ENCODE measurements at regions not wholly inside any gene's neighbourhood (a gene's known extent, or its start where the extent isn't known, plus 50 kb on each side); places are given as distances from the start of the nearest gene placed in this dataset.

- no peak for TF ChIP-seq NBN (IDR thresholded peaks at IDR 0.05)
- no peak for TF ChIP-seq MAX (IDR thresholded peaks at IDR 0.05; ENCODE audit: low read depth, low read length)
Observed at GRCh38 chr16:56136256-56136655, 55.0 kb upstream of the GNAO1 start (continued).

GRCh38 chr16:56134790-56135189 is 56.5 kb upstream of the GNAO1 start:
- no peak for DNase-seq (ENCODE audit: low read depth, low spot score)
- no peaks in the 10 kb centered on the region for H4K20me1 ChIP-seq (ENCODE audit: control insufficient read depth, insufficient read depth)
- H3K27me3 ChIP-seq (replicated peaks in 1 of 2; ENCODE audit: control insufficient read depth in 2 of 2, insufficient read depth in 2 of 2, low read length in 1 of 2), result no peaks in the 10 kb centered on the region; a peak in 1 of 4 replicates
- no peak for ATAC-seq
- CTCF ChIA-PET, result no interaction called here
- TF ChIP-seq STAT1 (conservative IDR thresholded peaks at IDR 0.05) (no peak), DPF2 (IDR thresholded peaks at IDR 0.05) (no peak), SIX5 (IDR thresholded peaks at IDR 0.05; ENCODE audit: low read depth, low read length, severe bottlenecking) (no peak)
- SMC1A ChIA-PET (ENCODE audit: uncharacterized antibody, unreplicated experiment), result no interaction called here
- in situ Hi-C loops (cut with MboI) (no loop called here), intact Hi-C loops (cut with micrococcal nuclease; ENCODE audit: unreplicated experiment) (no loop called here)
- 0% methylated on average over 1 of the region's 1 CpG for whole genome bisulfite sequencing (ENCODE audit: insufficient coverage, insufficient replicate concordance, low lambda C conversion rate, missing lambda C conversion rate)
- FAIRE-seq, result no peak
- H3K9ac ChIP-seq (ENCODE audit: control insufficient read depth, insufficient read depth, low read length), result no peak overlapping the region
- no TSS peak for BruUV-seq (replicated peaks)
- H3K36me3 ChIP-seq (ENCODE audit: control insufficient read depth in 2 of 2, insufficient read depth in 2 of 2, low read length in 1 of 2), result no peaks in the 10 kb centered on the region
- RAD21 ChIA-PET (ENCODE audit: unreplicated experiment), result no interaction called here
- H3K4me2 ChIP-seq (ENCODE audit: control insufficient read depth, insufficient read depth), result no peak overlapping the region
- no peaks in the 10 kb centered on the region for H3K9me3 ChIP-seq (replicated peaks; ENCODE audit: control insufficient read depth, insufficient read depth, low read length)
- no peaks in the 10 kb centered on the region for H3K79me2 ChIP-seq (ENCODE audit: control insufficient read depth, insufficient read depth, low read length)
- H3K4me3 ChIP-seq, result no peak overlapping the region
- H2AFZ ChIP-seq (ENCODE audit: control insufficient read depth, low read depth, low read length), result no peak overlapping the region
- POLR2A ChIA-PET, result no interaction called here
- no peaks in the 10 kb centered on the region for H3K4me1 ChIP-seq (ENCODE audit: control insufficient read depth, insufficient read depth, low read length)
- H3K27ac ChIP-seq (ENCODE audit: control insufficient read depth, insufficient read depth), result no peak overlapping the region

- Histone ChIP-seq H3K4me1 (ENCODE audit: control insufficient read depth, insufficient read depth, low read length) (no peaks in the 10 kb centered on the region), H3K27me3 (replicated peaks in 1 of 2; ENCODE audit: control insufficient read depth in 2 of 2, insufficient read depth in 2 of 2, low read length in 1 of 2) (peaks cover 0 to 2% of the 10 kb centered on the region in 2 experiments; a peak in 1 of 4 replicates), H3K9me3 (replicated peaks; ENCODE audit: control insufficient read depth, insufficient read depth, low read length) (no peaks in the 10 kb centered on the region), H3K27ac (ENCODE audit: control insufficient read depth, insufficient read depth) (no peak overlapping the region), H3K4me3 (no peak overlapping the region), H4K20me1 (ENCODE audit: control insufficient read depth, insufficient read depth) (no peaks in the 10 kb centered on the region), H3K9ac (ENCODE audit: control insufficient read depth, insufficient read depth, low read length) (no peak overlapping the region), H2AFZ (ENCODE audit: control insufficient read depth, low read depth, low read length) (no peak overlapping the region), H3K79me2 (ENCODE audit: control insufficient read depth, insufficient read depth, low read length) (no peaks in the 10 kb centered on the region), H3K36me3 (ENCODE audit: control insufficient read depth in 2 of 2, insufficient read depth in 2 of 2, low read length in 1 of 2) (no peaks in the 10 kb centered on the region), H3K4me2 (ENCODE audit: control insufficient read depth, insufficient read depth) (no peak overlapping the region)
- CTCF ChIA-PET, result no interaction called here
- RAD21 ChIA-PET (ENCODE audit: unreplicated experiment), result no interaction called here
- no peak for DNase-seq (ENCODE audit: low read depth, low spot score)
- SMC1A ChIA-PET (ENCODE audit: uncharacterized antibody, unreplicated experiment), result interaction anchor here (1.1 to 1.9 kb wide), 2 partner anchors 11 to 17 kb away, joined by 3 to 5 read pairs; no protein-coding TSS in a partner anchor
- BruUV-seq (replicated peaks), result no TSS peak
- 0% methylated on average over 1 of the region's 1 CpG for WGBS (ENCODE audit: insufficient coverage, insufficient replicate concordance, low lambda C conversion rate, missing lambda C conversion rate)
- no peak for FAIRE-seq
- POLR2A ChIA-PET, result no interaction called here
- in situ Hi-C loops (cut with MboI), result no loop called here
- intact Hi-C loops (cut with micrococcal nuclease; ENCODE audit: unreplicated experiment), result no loop called here
- TF ChIP-seq NR2F1 (conservative IDR thresholded peaks at IDR 0.05) (no peak), TAF1 (IDR thresholded peaks at IDR 0.05; ENCODE audit: borderline replicate concordance, low read depth, low read length) (no peak), CREB1 (IDR thresholded peaks at IDR 0.05; ENCODE audit: low read depth) (no peak)
- ATAC-seq, result no peak
Observed at GRCh38 chr16:56125922-56126321, 65.4 kb upstream of the GNAO1 start.

Measured in GM12878 (cell line).